Gastrocnemius medialis (tissue), 4 donors: ENCODE measurements at regions not wholly inside any gene's neighbourhood (a gene's known extent, or its start where the extent isn't known, plus 50 kb on each side); places are given as distances from the start of the nearest gene placed in this dataset.

ENCODE experiments used
- ATAC-seq, 2 donors: fragments of 150-250 bp; one replicate each; pipeline ENCODE4 v1.9.1; 2016
- DNase-seq, 2 donors: peaks; one replicate each; pipeline ENCODE4 v3.0.0-alpha.2; 2019
- H3K27ac ChIP-seq, 4 donors: fragments of 200-600 bp; sonication (generic); 1 replicate in 1 of 4; 2 replicates in 3 of 4; pipeline ENCODE4 v1.5.1; 2016 to 2018; ENCODE audit warnings: mild to moderate bottlenecking in 2 of 4, moderate library complexity in 1 of 4
- H3K27me3 ChIP-seq, 3 donors: fragments of 200-600 bp; sonication (generic) in 2 of 3; 1 replicate in 1 of 3; 2 replicates in 2 of 3; pipeline versions ENCODE4 v1.5.1 to v1.6.0; 2016 to 2019; ENCODE audit warnings: mild to moderate bottlenecking in 1 of 3, moderate library complexity in 1 of 3
- H3K36me3 ChIP-seq, 2 donors: fragments of 200-600 bp; sonication (generic) in 1 of 2; one replicate each; pipeline ENCODE4 v1.5.1; 2017 to 2018
- H3K4me1 ChIP-seq, 2 donors: fragments of 200-600 bp; sonication (generic) in 1 of 2; one replicate each; pipeline ENCODE4 v1.5.1; 2016 to 2017; ENCODE audit warnings: mild to moderate bottlenecking in 2 of 2
- H3K4me3 ChIP-seq, 4 donors: fragments of 200-600 bp; sonication (generic) in 3 of 4; 1 replicate in 1 of 4; 2 replicates in 3 of 4; pipeline ENCODE4 v1.5.1; 2016 to 2019; ENCODE audit warnings: mild to moderate bottlenecking in 2 of 4
- H3K9me3 ChIP-seq, 3 donors: fragments of 200-600 bp; sonication (generic) in 2 of 3; 1 replicate in 1 of 3; 2 replicates in 2 of 3; pipeline ENCODE4 v1.5.1; 2016 to 2019
- CTCF ChIP-seq, 5 experiments: fragments of 450-650 bp in 3 of 5; fragments of 200-600 bp in 2 of 5; sonication (generic) in 2 of 5; IDR thresholded peaks in 4 of 5; conservative IDR thresholded peaks in 1 of 5; 1 replicate in 4 of 5; 2 replicates in 1 of 5; pipeline ENCODE4 v1.5.1; 2016 to 2019; ENCODE audit warnings: antibody characterized with exemption in 5 of 5, mild to moderate bottlenecking in 3 of 5, moderate library complexity in 3 of 5
- POLR2A ChIP-seq, 2 donors: fragments of 450-650 bp; IDR thresholded peaks; one replicate each; pipeline ENCODE4 v1.6.1; 2017; ENCODE audit warnings: antibody characterized with exemption in 2 of 2, mild to moderate bottlenecking in 2 of 2, moderate library complexity in 2 of 2
- in situ Hi-C, 4 donors: fragments of 200-750 bp; cut with MboI; loops; one replicate each; pipeline versions ENCODE4 v1.15.0 to v1.8.0; 2017; ENCODE audit warnings: low sequenced_read_pairs in 4 of 4
- intact Hi-C: fragments of 100-400 bp; cut with DNase I; formaldehyde crosslinking; loops from one replicate; pipeline ENCODE4 v1.15.1; 2023; ENCODE audit warnings: low total_unique reads

GRCh38 chr12:93242154-93242972 lies 135.4 kb upstream of the NUDT4 start:
- ATAC-seq, result no peak
- in situ Hi-C loops, result no loop called here
- H3K4me3 ChIP-seq, result no peak overlapping the region
- peak overlapping the region in 2 of 4 donors; percentile 55 to 71 for H3K27ac ChIP-seq
- H3K9me3 ChIP-seq, result no peaks in the 10 kb centered on the region
- peaks cover 14 to 17% of the 10 kb centered on the region in 2 donors for H3K4me1 ChIP-seq
- no peak for DNase-seq
- TF ChIP-seq POLR2A (IDR thresholded peaks at IDR 0.05) (no peak), CTCF (IDR thresholded peaks at IDR 0.05 in 4 of 5, conservative IDR thresholded peaks at IDR 0.05 in 1 of 5) (peak in 1 of 5 experiments; percentile 13)
- no peaks in the 10 kb centered on the region for H3K36me3 ChIP-seq
- H3K27me3 ChIP-seq, result no peaks in the 10 kb centered on the region
- intact Hi-C loops, result loop anchor here (5.0 kb wide), 2 partner anchors 120 to 135 kb away; partner anchors contain the start of gene NUDT4

- peak overlapping the region; percentile 11 to 71 (median 48) for H3K27ac ChIP-seq
- in situ Hi-C loops, result no loop called here
These were observed 134.4 kb upstream of the NUDT4 start for GRCh38 chr12:93243382-93243688.

GRCh38 chr12:93243689-93244513 lies 133.8 kb upstream of the NUDT4 start:
- intact Hi-C loops (loop anchor here (5.0 kb wide), 2 partner anchors 118 to 133 kb away; partner anchors contain the start of gene NUDT4), in situ Hi-C loops (no loop called here)
- DNase-seq (peak in 1 of 2 donors; percentile 45), ATAC-seq (peak; percentile 85 to 92)
- H3K27me3 ChIP-seq, result no peaks in the 10 kb centered on the region
- H3K36me3 ChIP-seq, result no peaks in the 10 kb centered on the region
- TF ChIP-seq POLR2A (IDR thresholded peaks at IDR 0.05), result peak in 1 of 2 donors; percentile 10
- no peak for TF ChIP-seq CTCF (IDR thresholded peaks at IDR 0.05 in 4 of 5, conservative IDR thresholded peaks at IDR 0.05 in 1 of 5)
- peaks cover 14 to 17% of the 10 kb centered on the region in 2 donors for H3K4me1 ChIP-seq
- peak overlapping the region; percentile 42 to 71 (median 52) for H3K27ac ChIP-seq
- H3K4me3 ChIP-seq, result no peak overlapping the region
- H3K9me3 ChIP-seq, result no peaks in the 10 kb centered on the region

More at GRCh38 chr12:93243382-93243688, 134.4 kb upstream of the NUDT4 start:
- DNase-seq (no peak), ATAC-seq (no peak)
- TF ChIP-seq POLR2A (IDR thresholded peaks at IDR 0.05) (no peak), CTCF (IDR thresholded peaks at IDR 0.05 in 4 of 5, conservative IDR thresholded peaks at IDR 0.05 in 1 of 5) (no peak)
- H3K27me3 ChIP-seq, result no peaks in the 10 kb centered on the region
- intact Hi-C loops, result loop anchor here (5.0 kb wide), 2 partner anchors 119 to 134 kb away; partner anchors contain the start of gene NUDT4
- no peak overlapping the region for H3K4me3 ChIP-seq
- no peaks in the 10 kb centered on the region for H3K9me3 ChIP-seq
- H3K36me3 ChIP-seq, result no peaks in the 10 kb centered on the region
- H3K4me1 ChIP-seq, result peaks cover 14 to 17% of the 10 kb centered on the region in 2 donors

- DNase-seq (no peak), ATAC-seq (no peak)
- no peak for TF ChIP-seq POLR2A (IDR thresholded peaks at IDR 0.05)
- no peak for TF ChIP-seq CTCF (IDR thresholded peaks at IDR 0.05 in 4 of 5, conservative IDR thresholded peaks at IDR 0.05 in 1 of 5)
- H3K4me1 ChIP-seq, result peaks cover 14 to 17% of the 10 kb centered on the region in 2 donors
- H3K4me3 ChIP-seq, result no peak overlapping the region
- no peaks in the 10 kb centered on the region for H3K27me3 ChIP-seq
- no peaks in the 10 kb centered on the region for H3K9me3 ChIP-seq
- in situ Hi-C loops (no loop called here), intact Hi-C loops (loop anchor here (5.0 kb wide), 2 partner anchors 118 to 133 kb away; partner anchors contain the start of gene NUDT4)
- no peaks in the 10 kb centered on the region for H3K36me3 ChIP-seq
- H3K27ac ChIP-seq, result peak overlapping the region; percentile 42 to 71 (median 52)
These were observed 133.1 kb upstream of the NUDT4 start for GRCh38 chr12:93244514-93245077.
